Activated T-cell treated with anti-CD3 and anti-CD28 coated beads, Interleukin-2, amount 50 U/mL, for 1 hour (primary cell): ENCODE measurements at regions not wholly inside any gene's neighbourhood (a gene's known extent, or its start where the extent isn't known, plus 50 kb on each side); places are given as distances from the start of the nearest gene placed in this dataset.
"Not testable (repeated sequence)": the region's sequence is repeated elsewhere in the genome, so short reads cannot be mapped to it uniquely, and the experiment has no call there.

Experiments
- DNase-seq: peaks from one replicate; pipeline ENCODE4 v3.0.0-alpha.2; 2020

GRCh38 chrX:46144566-46144965 lies 400.7 kb downstream of the ZNF674 start:
- DNase-seq = no peak

GRCh38 chrX:46140272-46140671 lies 404.9 kb downstream of the ZNF674 start:
- no peak for DNase-seq

GRCh38 chrX:46130247-46130646 lies 415.0 kb downstream of the ZNF674 start:
- DNase-seq = no peak

- DNase-seq = no peak
Measured at GRCh38 chrX:46125111-46125510, 420.1 kb downstream of the ZNF674 start.

GRCh38 chrX:46117234-46117633 lies 428.0 kb downstream of the ZNF674 start:
- DNase-seq = no peak

- DNase-seq = not testable (repeated sequence)
Measured at GRCh38 chrX:46087310-46087709, 457.9 kb downstream of the ZNF674 start.

GRCh38 chrX:46080121-46080520 lies 465.1 kb downstream of the ZNF674 start:
- not testable (repeated sequence) for DNase-seq

- DNase-seq = no peak
Measured at GRCh38 chrX:46072791-46073190, 472.4 kb downstream of the ZNF674 start.

GRCh38 chrX:46072372-46072771 lies 472.8 kb downstream of the ZNF674 start:
- no peak for DNase-seq

- DNase-seq = no peak
Measured at GRCh38 chrX:46070421-46070820, 474.8 kb downstream of the ZNF674 start.

- DNase-seq = no peak
Measured at GRCh38 chrX:46059316-46059715, 485.9 kb downstream of the ZNF674 start.

- DNase-seq = no peak
Measured at GRCh38 chrX:46044486-46044885, 500.7 kb downstream of the ZNF674 start.

GRCh38 chrX:46040001-46040400 lies 505.2 kb downstream of the ZNF674 start:
- DNase-seq = no peak

- DNase-seq = no peak
Measured at GRCh38 chrX:46039526-46039925, 505.7 kb downstream of the ZNF674 start.

- no peak for DNase-seq
Measured at GRCh38 chrX:46036508-46036907, 508.7 kb downstream of the ZNF674 start.

- no peak for DNase-seq
Measured at GRCh38 chrX:46034868-46035267, 510.4 kb downstream of the ZNF674 start.

- DNase-seq = no peak
Measured at GRCh38 chrX:46029777-46030176, 515.4 kb downstream of the ZNF674 start.

GRCh38 chrX:46016296-46016695 lies 528.9 kb downstream of the ZNF674 start:
- no peak for DNase-seq

GRCh38 chrX:46015653-46016052 lies 529.6 kb downstream of the ZNF674 start:
- DNase-seq = no peak

- DNase-seq = no peak
Measured at GRCh38 chrX:45992402-45993123, 552.7 kb downstream of the ZNF674 start.

- no peak for DNase-seq
Measured at GRCh38 chrX:45986971-45987370, 558.2 kb downstream of the ZNF674 start.

GRCh38 chrX:45986081-45986480 lies 559.1 kb downstream of the ZNF674 start:
- DNase-seq = no peak

GRCh38 chrX:45982958-45983727 lies 562.1 kb downstream of the ZNF674 start:
- DNase-seq = not testable (repeated sequence)

- DNase-seq = no peak
Measured at GRCh38 chrX:45980726-45981125, 564.5 kb downstream of the ZNF674 start.
